Vagina (tissue), 2 donors: ENCODE measurements at regions not wholly inside any gene's neighbourhood (a gene's known extent, or its start where the extent isn't known, plus 50 kb on each side); places are given as distances from the start of the nearest gene placed in this dataset.

ENCODE experiments used
- DNase-seq, 2 donors: peaks; one replicate each; pipeline ENCODE4 v3.0.0-alpha.2; 2017; ENCODE audit errors: extremely low spot score in 2 of 2
- H3K27ac ChIP-seq: fragments of 200-600 bp; sonication (generic); one replicate; pipeline ENCODE4 v1.5.1; 2019
- H3K27me3 ChIP-seq: fragments of 200-600 bp; sonication (generic); one replicate; pipeline ENCODE4 v1.5.1; 2019
- H3K36me3 ChIP-seq, 2 donors: fragments of 200-600 bp; sonication (generic); one replicate each; pipeline ENCODE4 v1.5.1; 2017 to 2019
- H3K4me1 ChIP-seq: fragments of 200-600 bp; sonication (generic); one replicate; pipeline ENCODE4 v1.5.1; 2019
- H3K4me3 ChIP-seq, 2 donors: fragments of 200-600 bp; sonication (generic); 1 replicate in 1 of 2; 2 replicates in 1 of 2; pipeline ENCODE4 v1.5.1; 2016 to 2019
- H3K9me3 ChIP-seq: fragments of 200-600 bp; sonication (generic); one replicate; pipeline ENCODE4 v1.5.1; 2019
- POLR2A ChIP-seq, 2 donors: fragments of 450-650 bp; IDR thresholded peaks; one replicate each; pipeline ENCODE4 v1.6.1; 2017; ENCODE audit warnings: antibody characterized with exemption in 2 of 2, mild to moderate bottlenecking in 2 of 2, moderate library complexity in 2 of 2
- POLR2AphosphoS5 ChIP-seq, 2 donors: sonication (generic); formaldehyde crosslinking; IDR thresholded peaks; one replicate each; pipeline ENCODE4 v1.9.0; 2017; ENCODE audit warnings: antibody characterized with exemption in 2 of 2, mild to moderate bottlenecking in 2 of 2, low read depth in 1 of 2; ENCODE audit not compliant: insufficient read depth in 1 of 2
- intact Hi-C: fragments of 100-400 bp; cut with DNase I; formaldehyde crosslinking; loops from one replicate; pipeline ENCODE4 v1.15.1; 2023
- TF ChIP-seq, protein P1 (sequence below), 3 experiments: fragments of 450-650 bp in 2 of 3; fragments of 200-600 bp in 1 of 3; sonication (generic) in 1 of 3; IDR thresholded peaks; one replicate each; pipeline ENCODE4 v1.5.1; 2017 to 2019; ENCODE audit warnings: antibody characterized with exemption in 3 of 3, mild to moderate bottlenecking in 2 of 3, moderate library complexity in 2 of 3

DNA sequence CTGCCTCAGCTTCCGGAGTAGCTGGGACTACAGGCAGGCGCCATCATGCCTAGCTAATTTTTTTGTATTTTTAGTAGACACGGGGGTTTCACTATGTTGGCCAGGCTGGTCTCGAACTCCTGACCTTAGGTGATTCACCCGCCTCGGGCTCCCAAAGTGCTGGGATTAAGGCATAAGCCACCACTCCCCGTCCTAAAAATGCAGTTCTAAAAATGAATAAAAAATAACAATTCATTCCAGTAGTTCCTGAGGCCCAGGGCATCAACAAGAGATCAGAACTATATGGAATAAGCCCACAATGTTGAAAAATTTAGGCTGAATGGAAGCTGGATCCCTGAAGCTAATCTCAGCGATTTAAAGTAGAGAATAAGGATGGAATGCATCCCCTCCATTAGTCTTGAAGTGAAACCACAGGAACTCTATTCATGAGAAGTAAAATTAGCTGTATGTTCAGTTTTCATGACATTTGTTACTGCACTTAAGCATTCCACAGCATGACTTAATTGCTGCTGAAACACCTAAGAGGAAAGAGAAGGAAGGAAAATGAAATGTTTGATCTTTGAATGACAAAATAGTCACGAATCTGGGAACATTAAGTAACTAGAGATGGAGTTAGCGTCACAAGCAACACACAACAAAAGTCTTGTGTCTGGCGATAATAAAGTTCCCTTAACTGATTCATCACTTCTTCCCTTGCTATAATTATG lies 80.4 kb upstream of the RIPOR2 start:
- H3K4me1 ChIP-seq = peaks cover 28% of the 10 kb centered on the region

GRCh38 chr6:25017486-25017885 lies 81.7 kb upstream of the RIPOR2 start:
- intact Hi-C loops = no loop called here
- Histone ChIP-seq H3K27ac (no peak overlapping the region), H3K4me1 (peaks cover 28% of the 10 kb centered on the region), H3K36me3 (no peaks in the 10 kb centered on the region), H3K27me3 (no peaks in the 10 kb centered on the region), H3K4me3 (no peak overlapping the region), H3K9me3 (no peaks in the 10 kb centered on the region)
- no peak for DNase-seq
- peak in 1 of 2 donors; percentile 8 for TF ChIP-seq POLR2AphosphoS5 (IDR thresholded peaks at IDR 0.05; ENCODE audit: insufficient read depth in 1 of 2, low read depth in 1 of 2)
- TF ChIP-seq POLR2A (IDR thresholded peaks at IDR 0.05) = no peak

More for the DNA sequence above, 80.4 kb upstream of the RIPOR2 start:
- H3K27me3 ChIP-seq = no peaks in the 10 kb centered on the region
- H3K9me3 ChIP-seq = no peaks in the 10 kb centered on the region
- no peak for DNase-seq
- no peak for TF ChIP-seq POLR2AphosphoS5 (IDR thresholded peaks at IDR 0.05; ENCODE audit: insufficient read depth in 1 of 2, low read depth in 1 of 2)
- TF ChIP-seq, protein P1, sequence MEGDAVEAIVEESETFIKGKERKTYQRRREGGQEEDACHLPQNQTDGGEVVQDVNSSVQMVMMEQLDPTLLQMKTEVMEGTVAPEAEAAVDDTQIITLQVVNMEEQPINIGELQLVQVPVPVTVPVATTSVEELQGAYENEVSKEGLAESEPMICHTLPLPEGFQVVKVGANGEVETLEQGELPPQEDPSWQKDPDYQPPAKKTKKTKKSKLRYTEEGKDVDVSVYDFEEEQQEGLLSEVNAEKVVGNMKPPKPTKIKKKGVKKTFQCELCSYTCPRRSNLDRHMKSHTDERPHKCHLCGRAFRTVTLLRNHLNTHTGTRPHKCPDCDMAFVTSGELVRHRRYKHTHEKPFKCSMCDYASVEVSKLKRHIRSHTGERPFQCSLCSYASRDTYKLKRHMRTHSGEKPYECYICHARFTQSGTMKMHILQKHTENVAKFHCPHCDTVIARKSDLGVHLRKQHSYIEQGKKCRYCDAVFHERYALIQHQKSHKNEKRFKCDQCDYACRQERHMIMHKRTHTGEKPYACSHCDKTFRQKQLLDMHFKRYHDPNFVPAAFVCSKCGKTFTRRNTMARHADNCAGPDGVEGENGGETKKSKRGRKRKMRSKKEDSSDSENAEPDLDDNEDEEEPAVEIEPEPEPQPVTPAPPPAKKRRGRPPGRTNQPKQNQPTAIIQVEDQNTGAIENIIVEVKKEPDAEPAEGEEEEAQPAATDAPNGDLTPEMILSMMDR (IDR thresholded peaks at IDR 0.05) = no peak
- no peak for TF ChIP-seq POLR2A (IDR thresholded peaks at IDR 0.05)
- H3K36me3 ChIP-seq = no peaks in the 10 kb centered on the region
- intact Hi-C loops = no loop called here
- no peak overlapping the region for H3K4me3 ChIP-seq
- H3K27ac ChIP-seq = no peak overlapping the region

- H3K4me1 ChIP-seq = peaks cover 28% of the 10 kb centered on the region
- H3K27me3 ChIP-seq = no peaks in the 10 kb centered on the region
- intact Hi-C loops = no loop called here
- TF ChIP-seq, protein P1 (IDR thresholded peaks at IDR 0.05) = peak; percentile 26 to 55 (median 38)
- no peak for TF ChIP-seq POLR2A (IDR thresholded peaks at IDR 0.05)
- TF ChIP-seq POLR2AphosphoS5 (IDR thresholded peaks at IDR 0.05; ENCODE audit: insufficient read depth in 1 of 2, low read depth in 1 of 2) = no peak
- no peaks in the 10 kb centered on the region for H3K9me3 ChIP-seq
- no peaks in the 10 kb centered on the region for H3K36me3 ChIP-seq
- DNase-seq = no peak
- no peak overlapping the region for H3K27ac ChIP-seq
- H3K4me3 ChIP-seq = no peak overlapping the region
Observed at GRCh38 chr6:25017932-25018567, 82.3 kb upstream of the RIPOR2 start.

GRCh38 chr6:25018568-25018954 lies 82.8 kb upstream of the RIPOR2 start:
- no peak overlapping the region for H3K4me3 ChIP-seq
- peaks cover 28% of the 10 kb centered on the region for H3K4me1 ChIP-seq
- H3K27ac ChIP-seq = no peak overlapping the region
- no peaks in the 10 kb centered on the region for H3K27me3 ChIP-seq
- no peaks in the 10 kb centered on the region for H3K9me3 ChIP-seq
- no peak for TF ChIP-seq POLR2A (IDR thresholded peaks at IDR 0.05)
- TF ChIP-seq POLR2AphosphoS5 (IDR thresholded peaks at IDR 0.05; ENCODE audit: insufficient read depth in 1 of 2, low read depth in 1 of 2) = no peak
- TF ChIP-seq, protein P1 (IDR thresholded peaks at IDR 0.05) = no peak
- intact Hi-C loops = no loop called here
- no peak for DNase-seq
- no peaks in the 10 kb centered on the region for H3K36me3 ChIP-seq

- TF ChIP-seq, protein P1 (IDR thresholded peaks at IDR 0.05) = no peak
- no peak for TF ChIP-seq POLR2AphosphoS5 (IDR thresholded peaks at IDR 0.05; ENCODE audit: insufficient read depth in 1 of 2, low read depth in 1 of 2)
- TF ChIP-seq POLR2A (IDR thresholded peaks at IDR 0.05) = no peak
- Histone ChIP-seq H3K4me3 (no peak overlapping the region), H3K27me3 (no peaks in the 10 kb centered on the region), H3K27ac (no peak overlapping the region), H3K4me1 (peaks cover 14% of the 10 kb centered on the region), H3K9me3 (no peaks in the 10 kb centered on the region), H3K36me3 (no peaks in the 10 kb centered on the region)
- intact Hi-C loops = no loop called here
- no peak for DNase-seq
Observed at GRCh38 chr6:25022140-25022553, 86.4 kb upstream of the RIPOR2 start.
